Peyer's patch (tissue), 4 donors: ENCODE measurements at regions not wholly inside any gene's neighbourhood (a gene's known extent, or its start where the extent isn't known, plus 50 kb on each side); places are given as distances from the start of the nearest gene placed in this dataset.

Experiments
- DNase-seq, 3 donors: peaks; one replicate each; pipeline ENCODE4 v3.0.0-alpha.2; 2017 to 2019
- H3K27ac ChIP-seq, 4 donors: fragments of 200-600 bp; sonication (generic); one replicate each; pipeline ENCODE4 v1.5.1; 2016 to 2019
- H3K27me3 ChIP-seq, 2 donors: fragments of 200-600 bp; sonication (generic); one replicate each; pipeline ENCODE4 v1.5.1; 2019
- H3K36me3 ChIP-seq, 3 donors: fragments of 200-600 bp; sonication (generic); one replicate each; pipeline ENCODE4 v1.5.1; 2016 to 2019
- H3K4me1 ChIP-seq, 4 donors: fragments of 200-600 bp; sonication (generic); one replicate each; pipeline ENCODE4 v1.5.1; 2016 to 2019
- H3K4me3 ChIP-seq, 4 donors: fragments of 200-600 bp; sonication (generic); 1 replicate in 3 of 4; 2 replicates in 1 of 4; pipeline ENCODE4 v1.5.1; 2016 to 2019; ENCODE audit warnings: mild to moderate bottlenecking in 1 of 4
- H3K9me3 ChIP-seq, 4 donors: fragments of 200-600 bp; sonication (generic); one replicate each; pipeline ENCODE4 v1.5.1; 2016 to 2019; ENCODE audit warnings: mild to moderate bottlenecking in 1 of 4
- POLR2A ChIP-seq, 2 donors: fragments of 450-650 bp; IDR thresholded peaks; one replicate each; pipeline ENCODE4 v1.5.1; 2017; ENCODE audit warnings: antibody characterized with exemption in 2 of 2, mild to moderate bottlenecking in 2 of 2, moderate library complexity in 2 of 2
- small RNA-seq, 2 donors: library from RNA; depleted of rRNA; stranded (forward); fragments of <200 nt; gene quantifications; one replicate each; pipeline ENCODE3, GENCODE V24; 2016
- TF ChIP-seq, protein P1 (sequence below), 6 experiments: fragments of 450-650 bp in 4 of 6; fragments of 200-600 bp in 2 of 6; sonication (generic) in 1 of 6; IDR thresholded peaks; one replicate each; pipeline ENCODE4 v1.5.1; 2017 to 2019; ENCODE audit warnings: antibody characterized with exemption in 6 of 6, mild to moderate bottlenecking in 3 of 6, moderate library complexity in 1 of 6

DNA sequence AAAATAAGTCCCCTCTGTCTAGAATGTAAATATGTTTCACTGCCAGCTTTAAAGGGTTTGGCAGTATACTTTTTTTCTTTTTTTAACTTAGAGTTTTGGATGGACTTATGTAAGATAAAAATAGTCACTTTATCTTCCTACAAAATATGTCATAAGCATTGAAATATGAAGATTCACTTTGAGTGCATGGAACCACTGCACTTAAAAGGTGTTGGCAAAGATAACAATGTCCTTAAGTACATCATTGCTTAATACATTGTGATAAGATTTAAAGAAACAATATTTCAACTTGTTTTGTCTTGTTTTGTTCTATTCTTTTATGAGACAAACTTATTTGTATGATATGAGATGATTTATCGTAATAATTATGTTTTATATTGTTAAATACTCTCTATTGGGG, 66.3 kb upstream of the NAALADL2 start:
- Histone ChIP-seq H3K9me3 (no peaks in the 10 kb centered on the region), H3K27ac (no peak overlapping the region), H3K36me3 (no peaks in the 10 kb centered on the region), H3K27me3 (no peaks in the 10 kb centered on the region), H3K4me1 (no peaks in the 10 kb centered on the region), H3K4me3 (no peak overlapping the region)
- no peak for DNase-seq
- TF ChIP-seq POLR2A (IDR thresholded peaks at IDR 0.05): no peak
- TF ChIP-seq, protein P1, sequence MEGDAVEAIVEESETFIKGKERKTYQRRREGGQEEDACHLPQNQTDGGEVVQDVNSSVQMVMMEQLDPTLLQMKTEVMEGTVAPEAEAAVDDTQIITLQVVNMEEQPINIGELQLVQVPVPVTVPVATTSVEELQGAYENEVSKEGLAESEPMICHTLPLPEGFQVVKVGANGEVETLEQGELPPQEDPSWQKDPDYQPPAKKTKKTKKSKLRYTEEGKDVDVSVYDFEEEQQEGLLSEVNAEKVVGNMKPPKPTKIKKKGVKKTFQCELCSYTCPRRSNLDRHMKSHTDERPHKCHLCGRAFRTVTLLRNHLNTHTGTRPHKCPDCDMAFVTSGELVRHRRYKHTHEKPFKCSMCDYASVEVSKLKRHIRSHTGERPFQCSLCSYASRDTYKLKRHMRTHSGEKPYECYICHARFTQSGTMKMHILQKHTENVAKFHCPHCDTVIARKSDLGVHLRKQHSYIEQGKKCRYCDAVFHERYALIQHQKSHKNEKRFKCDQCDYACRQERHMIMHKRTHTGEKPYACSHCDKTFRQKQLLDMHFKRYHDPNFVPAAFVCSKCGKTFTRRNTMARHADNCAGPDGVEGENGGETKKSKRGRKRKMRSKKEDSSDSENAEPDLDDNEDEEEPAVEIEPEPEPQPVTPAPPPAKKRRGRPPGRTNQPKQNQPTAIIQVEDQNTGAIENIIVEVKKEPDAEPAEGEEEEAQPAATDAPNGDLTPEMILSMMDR (IDR thresholded peaks at IDR 0.05): no peak

Small RNA genes lying in the stretch of these regions (small RNA-seq; reads per million reads assigned to genes)
- gene RN7SKP40: 0 reads per million in 2 donors
